Tibial artery (tissue), 4 donors: ENCODE measurements at regions not wholly inside any gene's neighbourhood (a gene's known extent, or its start where the extent isn't known, plus 50 kb on each side); places are given as distances from the start of the nearest gene placed in this dataset.

Source experiments
- DNase-seq, 2 donors: peaks; one replicate each; pipeline ENCODE4 v3.0.0-alpha.2; 2019
- H3K27ac ChIP-seq, 2 donors: fragments of 200-600 bp; sonication (generic) in 1 of 2; 1 replicate in 1 of 2; 2 replicates in 1 of 2; pipeline ENCODE4 v1.5.1; 2018 to 2019; ENCODE audit warnings: mild to moderate bottlenecking in 1 of 2
- H3K27me3 ChIP-seq, 2 donors: fragments of 200-600 bp; sonication (generic) in 1 of 2; one replicate each; pipeline versions ENCODE4 v1.5.1 to v1.6.0; 2016 to 2019
- H3K36me3 ChIP-seq, 3 donors: fragments of 200-600 bp; sonication (generic) in 2 of 3; one replicate each; pipeline ENCODE4 v1.5.1; 2016 to 2019; ENCODE audit warnings: mild to moderate bottlenecking in 2 of 3
- H3K4me1 ChIP-seq, 4 donors: fragments of 200-600 bp; sonication (generic) in 2 of 4; 1 replicate in 3 of 4; 2 replicates in 1 of 4; pipeline ENCODE4 v1.5.1; 2016 to 2019
- H3K4me3 ChIP-seq, 2 donors: fragments of 200-600 bp; sonication (generic) in 1 of 2; 1 replicate in 1 of 2; 2 replicates in 1 of 2; pipeline ENCODE4 v1.5.1; 2018 to 2019; ENCODE audit warnings: mild to moderate bottlenecking in 2 of 2
- H3K9me3 ChIP-seq, 3 donors: fragments of 200-600 bp; sonication (generic) in 1 of 3; one replicate each; pipeline ENCODE4 v1.5.1; 2016 to 2019
- intact Hi-C: fragments of 100-400 bp; cut with DNase I; formaldehyde crosslinking; loops from one replicate; pipeline ENCODE4 v1.15.0; 2023; ENCODE audit warnings: low total_unique reads
- TF ChIP-seq, protein P1 (sequence below), 2 experiments: fragments of 200-600 bp in 1 of 2; fragments of 450-650 bp in 1 of 2; IDR thresholded peaks; one replicate each; pipeline ENCODE4 v1.5.1; 2017 to 2019; ENCODE audit warnings: antibody characterized with exemption in 2 of 2, mild to moderate bottlenecking in 1 of 2, moderate library complexity in 1 of 2

DNA sequence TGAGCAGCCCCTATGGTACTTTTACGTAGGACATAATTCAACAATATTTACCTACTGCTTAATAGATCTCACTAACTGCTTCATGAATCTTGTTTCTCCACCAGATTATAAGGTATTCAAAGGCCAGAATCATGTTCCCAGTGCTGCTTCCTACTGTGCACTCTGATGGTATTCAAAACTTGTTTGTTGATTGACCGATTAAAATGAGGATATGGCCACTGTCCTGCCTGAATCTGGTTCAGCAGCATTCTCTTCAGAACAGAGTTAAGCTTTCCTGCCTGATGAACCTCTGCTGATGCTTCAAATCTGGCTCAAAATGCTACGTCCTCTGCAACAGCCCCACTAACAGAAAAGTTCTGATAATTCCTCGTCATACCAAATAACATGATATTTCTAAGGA, 150.7 kb upstream of the ZNF462 start:
- H3K4me3 ChIP-seq, result no peak overlapping the region
- no peak overlapping the region for H3K27ac ChIP-seq
- no peaks in the 10 kb centered on the region for H3K27me3 ChIP-seq
- H3K9me3 ChIP-seq, result no peaks in the 10 kb centered on the region
- TF ChIP-seq, protein P1, sequence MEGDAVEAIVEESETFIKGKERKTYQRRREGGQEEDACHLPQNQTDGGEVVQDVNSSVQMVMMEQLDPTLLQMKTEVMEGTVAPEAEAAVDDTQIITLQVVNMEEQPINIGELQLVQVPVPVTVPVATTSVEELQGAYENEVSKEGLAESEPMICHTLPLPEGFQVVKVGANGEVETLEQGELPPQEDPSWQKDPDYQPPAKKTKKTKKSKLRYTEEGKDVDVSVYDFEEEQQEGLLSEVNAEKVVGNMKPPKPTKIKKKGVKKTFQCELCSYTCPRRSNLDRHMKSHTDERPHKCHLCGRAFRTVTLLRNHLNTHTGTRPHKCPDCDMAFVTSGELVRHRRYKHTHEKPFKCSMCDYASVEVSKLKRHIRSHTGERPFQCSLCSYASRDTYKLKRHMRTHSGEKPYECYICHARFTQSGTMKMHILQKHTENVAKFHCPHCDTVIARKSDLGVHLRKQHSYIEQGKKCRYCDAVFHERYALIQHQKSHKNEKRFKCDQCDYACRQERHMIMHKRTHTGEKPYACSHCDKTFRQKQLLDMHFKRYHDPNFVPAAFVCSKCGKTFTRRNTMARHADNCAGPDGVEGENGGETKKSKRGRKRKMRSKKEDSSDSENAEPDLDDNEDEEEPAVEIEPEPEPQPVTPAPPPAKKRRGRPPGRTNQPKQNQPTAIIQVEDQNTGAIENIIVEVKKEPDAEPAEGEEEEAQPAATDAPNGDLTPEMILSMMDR (IDR thresholded peaks at IDR 0.05), result no peak
- intact Hi-C loops, result no loop called here
- H3K4me1 ChIP-seq, result peaks cover 0 to 5% (median 2%) of the 10 kb centered on the region in 4 donors
- no peaks in the 10 kb centered on the region for H3K36me3 ChIP-seq
- DNase-seq, result no peak

DNA sequence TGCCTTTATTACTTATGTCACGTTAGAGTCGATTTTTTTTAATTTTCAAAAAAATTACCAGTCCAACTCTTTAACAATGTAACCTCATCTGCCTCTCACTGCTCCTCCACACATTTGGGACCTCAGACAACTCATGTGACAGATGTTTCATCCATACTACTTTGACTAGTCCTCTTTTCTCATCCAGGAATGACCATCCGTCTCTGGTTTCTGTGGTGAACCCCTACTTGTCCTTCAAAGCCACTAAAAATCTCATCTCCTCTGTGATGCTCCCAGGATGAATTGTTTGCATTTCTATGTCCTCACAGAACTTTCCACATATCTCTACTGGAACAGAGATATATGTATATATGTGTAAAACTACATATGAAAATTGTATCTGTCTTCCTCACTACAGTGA, 149.8 kb upstream of the ZNF462 start:
- Histone ChIP-seq H3K4me3 (no peak overlapping the region), H3K27ac (no peak overlapping the region), H3K36me3 (no peaks in the 10 kb centered on the region), H3K9me3 (no peaks in the 10 kb centered on the region), H3K27me3 (no peaks in the 10 kb centered on the region), H3K4me1 (peaks cover 0 to 9% (median 2%) of the 10 kb centered on the region in 4 donors)
- intact Hi-C loops, result no loop called here
- no peak for DNase-seq
- TF ChIP-seq, protein P1 (IDR thresholded peaks at IDR 0.05), result no peak

GRCh38 chr9:106716820-106717219, 146.1 kb upstream of the ZNF462 start:
- DNase-seq, result no peak
- TF ChIP-seq, protein P1 (IDR thresholded peaks at IDR 0.05), result no peak
- Histone ChIP-seq H3K36me3 (no peaks in the 10 kb centered on the region), H3K27ac (no peak overlapping the region), H3K4me1 (peaks cover 0 to 11% (median 0%) of the 10 kb centered on the region in 4 donors), H3K9me3 (no peaks in the 10 kb centered on the region), H3K4me3 (no peak overlapping the region), H3K27me3 (no peaks in the 10 kb centered on the region)
- intact Hi-C loops, result no loop called here

DNA sequence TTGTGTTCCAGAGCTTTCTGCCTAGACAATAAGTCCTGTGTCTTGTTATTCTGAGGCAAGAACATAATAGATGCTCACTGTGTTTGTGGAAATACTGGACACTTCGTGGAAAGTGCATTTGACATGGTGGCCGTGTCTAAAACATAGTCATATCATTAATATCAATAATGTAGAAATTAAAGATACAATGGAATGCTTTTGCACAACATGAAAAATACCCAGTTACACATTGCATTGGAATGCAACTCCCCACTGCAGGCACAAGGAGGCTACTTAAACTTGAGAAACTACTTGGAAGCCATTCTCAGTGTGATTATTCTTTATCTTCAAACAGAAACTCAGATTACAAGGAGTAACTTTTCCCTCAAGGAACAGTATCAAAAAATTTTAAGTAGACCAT, 145.3 kb upstream of the ZNF462 start:
- no peaks in the 10 kb centered on the region for H3K27me3 ChIP-seq
- H3K9me3 ChIP-seq, result no peaks in the 10 kb centered on the region
- TF ChIP-seq, protein P1 (IDR thresholded peaks at IDR 0.05), result no peak
- intact Hi-C loops, result no loop called here
- H3K27ac ChIP-seq, result no peak overlapping the region
- peaks cover 0 to 11% (median 0%) of the 10 kb centered on the region in 4 donors for H3K4me1 ChIP-seq
- H3K36me3 ChIP-seq, result no peaks in the 10 kb centered on the region
- H3K4me3 ChIP-seq, result no peak overlapping the region
- DNase-seq, result no peak

DNA sequence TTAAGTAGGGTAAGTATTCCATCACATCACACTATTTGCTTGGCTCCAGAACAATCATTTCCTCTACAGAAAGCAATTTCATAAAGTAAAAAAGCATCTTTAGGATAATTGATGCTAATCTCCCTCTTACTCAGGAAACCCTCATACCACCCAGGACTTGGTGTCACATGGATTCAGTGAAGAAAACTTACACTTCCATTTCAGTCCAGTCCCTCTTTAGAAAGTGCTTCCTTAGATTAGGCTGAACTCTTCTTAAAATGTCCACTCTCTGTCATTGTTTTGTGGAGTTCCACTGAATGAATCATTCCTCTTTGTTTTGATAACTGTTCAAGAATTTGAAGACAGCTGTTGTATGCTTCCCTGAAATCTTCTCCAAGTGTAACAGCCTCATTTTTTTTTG, 144.0 kb upstream of the ZNF462 start:
- Histone ChIP-seq H3K36me3 (no peaks in the 10 kb centered on the region), H3K4me1 (peaks cover 0 to 11% (median 0%) of the 10 kb centered on the region in 4 donors), H3K9me3 (no peaks in the 10 kb centered on the region), H3K27me3 (no peaks in the 10 kb centered on the region), H3K27ac (no peak overlapping the region), H3K4me3 (no peak overlapping the region)
- intact Hi-C loops, result no loop called here
- no peak for DNase-seq
- TF ChIP-seq, protein P1 (IDR thresholded peaks at IDR 0.05), result no peak
